GM12878 (cell line): ENCODE measurements at regions not wholly inside any gene's neighbourhood (a gene's known extent, or its start where the extent isn't known, plus 50 kb on each side); places are given as distances from the start of the nearest gene placed in this dataset.

ENCODE experiments used
- BHLHE40 ChIP-seq, 2 experiments: fragments of 450-650 bp in 1 of 2; IDR thresholded peaks; 2 replicates each; pipeline ENCODE4 v1.6.1; 2011 to 2017; ENCODE audit warnings: low read depth in 2 of 2, borderline replicate concordance in 1 of 2, improper control_type of control experiment in 1 of 2, low read length in 1 of 2, mild to moderate bottlenecking in 1 of 2
- CHD4 ChIP-seq: fragments of 200-600 bp; sonication (generic); IDR thresholded peaks from 2 replicates; pipeline ENCODE4 v1.6.1; 2016; ENCODE audit warnings: mild to moderate bottlenecking
- HCFC1 ChIP-seq: fragments of 150-350 bp; IDR thresholded peaks from 2 replicates; pipeline ENCODE4 v1.6.1; 2014; ENCODE audit warnings: low read length
- POLR2A ChIP-seq: IDR thresholded peaks from 2 replicates; pipeline ENCODE4 v1.6.1; 2011; ENCODE audit warnings: low read depth, mild to moderate bottlenecking, low read length
- SP1 ChIP-seq: IDR thresholded peaks from one replicate; pipeline ENCODE4 v1.6.1; 2011; ENCODE audit warnings: low read depth, low read length
- SREBF1 ChIP-seq: IDR thresholded peaks from 2 replicates; pipeline ENCODE4 v1.6.1; 2012; ENCODE audit warnings: mild to moderate bottlenecking, low read length
- TBL1XR1 ChIP-seq: IDR thresholded peaks from 2 replicates; pipeline ENCODE4 v1.6.1; 2012; ENCODE audit warnings: low read depth, low read length, improper control_type of control experiment
- TF ChIP-seq, protein P1 (sequence below), 3 experiments: IDR thresholded peaks in 2 of 3; conservative IDR thresholded peaks in 1 of 3; 2 replicates each; pipeline ENCODE4 v1.5.1; 2011; ENCODE audit warnings: low read depth in 3 of 3, low read length in 3 of 3, mild to moderate bottlenecking in 3 of 3, control low read depth in 2 of 3, moderate library complexity in 2 of 3, inconsistent platforms in 1 of 3, mixed read lengths in 1 of 3; ENCODE audit not compliant: control insufficient read depth in 2 of 3, insufficient read depth in 1 of 3; ENCODE audit errors: extremely low read depth in 1 of 3

DNA sequence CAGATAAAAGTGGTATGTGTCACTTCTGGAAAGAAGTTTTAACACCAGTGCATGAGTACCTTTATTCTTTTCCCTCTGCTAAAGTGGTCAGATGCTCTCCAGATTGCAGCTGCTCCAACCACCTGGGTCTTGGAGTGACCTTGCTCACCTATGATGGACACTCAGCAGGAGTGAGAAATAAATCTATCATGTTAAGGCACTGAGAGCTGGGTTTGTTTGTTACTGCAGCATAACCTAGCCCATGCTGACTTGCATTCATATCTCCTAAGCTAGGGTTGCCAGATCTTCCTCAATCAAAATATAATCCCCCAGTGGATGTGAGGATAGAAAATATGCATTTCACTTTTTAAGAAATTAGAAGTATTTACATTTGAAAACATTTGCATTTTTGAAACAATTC lies 295.9 kb downstream of the AGTPBP1 start:
- no peak for TF ChIP-seq CHD4
- TF ChIP-seq SREBF1: no peak
- no peak for TF ChIP-seq HCFC1
- TF ChIP-seq, protein P1, sequence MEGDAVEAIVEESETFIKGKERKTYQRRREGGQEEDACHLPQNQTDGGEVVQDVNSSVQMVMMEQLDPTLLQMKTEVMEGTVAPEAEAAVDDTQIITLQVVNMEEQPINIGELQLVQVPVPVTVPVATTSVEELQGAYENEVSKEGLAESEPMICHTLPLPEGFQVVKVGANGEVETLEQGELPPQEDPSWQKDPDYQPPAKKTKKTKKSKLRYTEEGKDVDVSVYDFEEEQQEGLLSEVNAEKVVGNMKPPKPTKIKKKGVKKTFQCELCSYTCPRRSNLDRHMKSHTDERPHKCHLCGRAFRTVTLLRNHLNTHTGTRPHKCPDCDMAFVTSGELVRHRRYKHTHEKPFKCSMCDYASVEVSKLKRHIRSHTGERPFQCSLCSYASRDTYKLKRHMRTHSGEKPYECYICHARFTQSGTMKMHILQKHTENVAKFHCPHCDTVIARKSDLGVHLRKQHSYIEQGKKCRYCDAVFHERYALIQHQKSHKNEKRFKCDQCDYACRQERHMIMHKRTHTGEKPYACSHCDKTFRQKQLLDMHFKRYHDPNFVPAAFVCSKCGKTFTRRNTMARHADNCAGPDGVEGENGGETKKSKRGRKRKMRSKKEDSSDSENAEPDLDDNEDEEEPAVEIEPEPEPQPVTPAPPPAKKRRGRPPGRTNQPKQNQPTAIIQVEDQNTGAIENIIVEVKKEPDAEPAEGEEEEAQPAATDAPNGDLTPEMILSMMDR (IDR thresholded peaks at IDR 0.05 in 2 of 3, conservative IDR thresholded peaks at IDR 0.05 in 1 of 3; ENCODE audit: control insufficient read depth in 2 of 3, extremely low read depth in 1 of 3, insufficient read depth in 1 of 3, low read depth in 3 of 3, low read length in 3 of 3): no peak
- no peak for TF ChIP-seq BHLHE40 (IDR thresholded peaks at IDR 0.05; ENCODE audit: borderline replicate concordance in 1 of 2, low read depth in 2 of 2, low read length in 1 of 2)
- TF ChIP-seq SP1: no peak
- TF ChIP-seq TBL1XR1: no peak
- TF ChIP-seq POLR2A: no peak
